DND-41 (cell line): ENCODE measurements at regions not wholly inside any gene's neighbourhood (a gene's known extent, or its start where the extent isn't known, plus 50 kb on each side); places are given as distances from the start of the nearest gene placed in this dataset.

Experiments used
- CTCF ChIP-seq: IDR thresholded peaks from 2 replicates; pipeline ENCODE4 v1.5.1; 2012; ENCODE audit warnings: borderline replicate concordance, low read length, moderate library complexity, mild to moderate bottlenecking; ENCODE audit not compliant: poor library complexity, severe bottlenecking; ENCODE audit errors: extremely low read depth
- EZH2 ChIP-seq: IDR thresholded peaks from 3 replicates; pipeline ENCODE4 v1.6.1; 2012; ENCODE audit warnings: borderline replicate concordance, low read depth, mild to moderate bottlenecking, moderate library complexity, low read length, inconsistent platforms; ENCODE audit not compliant: severe bottlenecking

GRCh38 chr11:31875866-31876560, 64.9 kb upstream of the PAX6 start:
- TF ChIP-seq CTCF: no peak
- no peak for TF ChIP-seq EZH2
